Endothelial cell of umbilical vein (primary cell): ENCODE measurements at regions not wholly inside any gene's neighbourhood (a gene's known extent, or its start where the extent isn't known, plus 50 kb on each side); places are given as distances from the start of the nearest gene placed in this dataset.

Experiments used
- BruUV-seq: library from RNA; stranded (reverse); fragments of 400-500 nt; replicated peaks from 2 replicates; lab custom pipeline; 2021; lab: Mats Ljungman, UMichigan
- CTCF ChIA-PET: fragments of 300-600, 350-600 bp; sonication (Branson Sonifier 250); formaldehyde crosslinking; loops from one replicate; lab custom pipeline; 2021; ENCODE audit warnings: antibody characterized with exemption, inconsistent platforms; lab: Charles Lee
- POLR2A ChIA-PET: fragments of 300-600, 350-600 bp; sonication (Branson Sonifier 250); formaldehyde crosslinking; loops from one replicate; lab custom pipeline; 2021; ENCODE audit warnings: antibody characterized with exemption, inconsistent platforms; lab: Charles Lee
- DNase-seq: peaks from one replicate; pipeline ENCODE4 v3.0.0-alpha.2; 2011; ENCODE audit warnings: low read depth, low spot score
- FAIRE-seq: peaks from 2 replicates; lab custom pipeline; 2011; peaks lifted over from hg19 to GRCh38; lab: Jason Lieb, UNC
- H2AFZ ChIP-seq: 2 replicates; pipeline ENCODE4 v1.6.0; 2012; ENCODE audit warnings: low read depth, low read length, control low read depth, inconsistent platforms
- H3K27ac ChIP-seq: 2 replicates; pipeline ENCODE4 v1.5.1; 2011; ENCODE audit warnings: low read depth, mild to moderate bottlenecking, control low read depth, low read length, moderate library complexity; ENCODE audit not compliant: insufficient read depth
- H3K27me3 ChIP-seq, 2 experiments: 2 replicates each; pipeline versions ENCODE4 v1.6.0 to v1.6.1; 2011; ENCODE audit warnings: low read length in 2 of 2, mixed read lengths in 1 of 2; ENCODE audit not compliant: control insufficient read depth in 2 of 2, insufficient read depth in 2 of 2
- H3K36me3 ChIP-seq, 2 experiments: 2 replicates in 1 of 2; 3 replicates in 1 of 2; pipeline ENCODE4 v1.5.1; 2011; ENCODE audit warnings: low read length in 2 of 2, mild to moderate bottlenecking in 1 of 2, moderate library complexity in 1 of 2; ENCODE audit not compliant: control insufficient read depth in 2 of 2, insufficient read depth in 2 of 2; ENCODE audit errors: extremely low read depth in 1 of 2
- H3K4me1 ChIP-seq: 3 replicates; pipeline ENCODE4 v1.5.1; 2011; ENCODE audit warnings: mild to moderate bottlenecking, low read length; ENCODE audit not compliant: control insufficient read depth, insufficient read depth; ENCODE audit errors: extremely low read depth
- H3K4me2 ChIP-seq: 2 replicates; pipeline ENCODE4 v1.6.1; 2011; ENCODE audit warnings: low read length, control low read depth, mixed read lengths; ENCODE audit not compliant: insufficient read depth
- H3K4me3 ChIP-seq, 3 experiments: fragments of 200-600 bp in 1 of 3; sonication (generic), shearing (Covaris generic) in 1 of 3; replicated peaks in 1 of 3; 2 replicates each; pipeline ENCODE4 v1.5.1; 2011 to 2016; ENCODE audit warnings: control low read depth in 3 of 3, low read length in 3 of 3, mild to moderate bottlenecking in 2 of 3, inconsistent platforms in 1 of 3, low read depth in 1 of 3, moderate library complexity in 1 of 3; ENCODE audit not compliant: insufficient read depth in 1 of 3
- H3K79me2 ChIP-seq: 2 replicates; pipeline ENCODE4 v1.6.0; 2012; ENCODE audit warnings: low read length, inconsistent platforms; ENCODE audit not compliant: control insufficient read depth, insufficient read depth
- H3K9ac ChIP-seq: replicated peaks from 2 replicates; pipeline ENCODE3; 2011; ENCODE audit warnings: low read length, control low read depth; ENCODE audit not compliant: insufficient read depth; ENCODE audit errors: extremely low read depth
- H3K9me1 ChIP-seq: replicated peaks from 3 replicates; pipeline ENCODE4 v1.6.0; 2011; ENCODE audit warnings: mild to moderate bottlenecking, low read length; ENCODE audit not compliant: control insufficient read depth, insufficient read depth; ENCODE audit errors: extremely low read depth
- H3K9me3 ChIP-seq: replicated peaks from 2 replicates; pipeline ENCODE4 v1.5.1; 2012; ENCODE audit warnings: low read length, inconsistent platforms; ENCODE audit not compliant: control insufficient read depth, insufficient read depth
- H4K20me1 ChIP-seq: replicated peaks from 2 replicates; pipeline ENCODE3; 2011; ENCODE audit warnings: mild to moderate bottlenecking, low read length; ENCODE audit not compliant: control insufficient read depth, insufficient read depth; ENCODE audit errors: extremely low read depth
- CTCF ChIP-seq, 2 donors: IDR thresholded peaks; 1 replicate in 1 of 2; 2 replicates in 1 of 2; pipeline ENCODE4 v1.5.1; 2011; ENCODE audit warnings: low read length in 2 of 2, mild to moderate bottlenecking in 2 of 2, moderate library complexity in 2 of 2, control low read depth in 1 of 2, inconsistent platforms in 1 of 2, low read depth in 1 of 2; ENCODE audit not compliant: insufficient read depth in 1 of 2; ENCODE audit errors: extremely low read depth in 1 of 2
- EZH2 ChIP-seq: IDR thresholded peaks from 2 replicates; pipeline ENCODE4 v1.6.1; 2012; ENCODE audit warnings: borderline replicate concordance, low read depth, mild to moderate bottlenecking, moderate library complexity, low read length, inconsistent platforms; ENCODE audit not compliant: severe bottlenecking
- FOS ChIP-seq: IDR thresholded peaks from 2 replicates; pipeline ENCODE4 v1.6.1; 2011; ENCODE audit warnings: mild to moderate bottlenecking, low read length, moderate library complexity, borderline replicate concordance; ENCODE audit not compliant: insufficient read depth
- GATA2 ChIP-seq: IDR thresholded peaks from 2 replicates; pipeline ENCODE4 v1.7.0; 2011; ENCODE audit warnings: low read depth, mild to moderate bottlenecking, moderate library complexity, mixed read lengths, low read length; ENCODE audit not compliant: insufficient read length, insufficient read depth
- JUN ChIP-seq: IDR thresholded peaks from 2 replicates; pipeline ENCODE4 v1.6.1; 2011; ENCODE audit warnings: borderline replicate concordance, low read depth; ENCODE audit not compliant: insufficient read length, insufficient read depth
- MAX ChIP-seq: IDR thresholded peaks from 2 replicates; pipeline ENCODE4 v1.6.1; 2011; ENCODE audit not compliant: insufficient read depth, insufficient read length
- MYC ChIP-seq: IDR thresholded peaks from one replicate; pipeline ENCODE4 v1.6.1; 2011; ENCODE audit warnings: mild to moderate bottlenecking, low read depth, low read length
- POLR2A ChIP-seq: IDR thresholded peaks from 2 replicates; pipeline ENCODE4 v1.6.1; 2012; ENCODE audit warnings: low read depth, mild to moderate bottlenecking, control low read depth, low read length
- POLR2AphosphoS5 ChIP-seq: IDR thresholded peaks from 2 replicates; pipeline ENCODE4 v1.6.1; 2012; ENCODE audit warnings: low read depth, mild to moderate bottlenecking, control low read depth, low read length, moderate library complexity; ENCODE audit not compliant: insufficient read depth
- dilution Hi-C: fragments of 300-500 bp; cut with MboI; formaldehyde crosslinking; loops from one replicate; pipeline ENCODE4 v1.15.0; 2019; ENCODE audit warnings: low sequenced_read_pairs; ENCODE audit not compliant: extremely low pct_ligation_motif_present
- intact Hi-C: fragments of 100-400 bp; cut with micrococcal nuclease; formaldehyde crosslinking; loops from one replicate; pipeline ENCODE4 v1.10.0; 2022

- no peak overlapping the region for H3K4me3 ChIP-seq
- H3K9me1 ChIP-seq: no peaks in the 10 kb centered on the region
- H3K36me3 ChIP-seq: no peaks in the 10 kb centered on the region
- POLR2A ChIA-PET: no interaction called here
- no peaks in the 10 kb centered on the region for H4K20me1 ChIP-seq
- CTCF ChIA-PET: no interaction called here
- BruUV-seq: no TSS peak
- FAIRE-seq (no peak), DNase-seq (no peak)
- peaks cover 4% of the 10 kb centered on the region for H3K9me3 ChIP-seq
- no peaks in the 10 kb centered on the region for H3K79me2 ChIP-seq
- H2AFZ ChIP-seq: no peak overlapping the region
- TF ChIP-seq EZH2: no peak
- no peak for TF ChIP-seq GATA2
- TF ChIP-seq MAX: no peak
- TF ChIP-seq POLR2AphosphoS5: no peak
- no peak for TF ChIP-seq JUN
- no peak for TF ChIP-seq FOS
- dilution Hi-C loops: no loop called here
- intact Hi-C loops: no loop called here
- H3K27ac ChIP-seq: no peak overlapping the region
- no peak overlapping the region for H3K4me2 ChIP-seq
- no peaks in the 10 kb centered on the region for H3K27me3 ChIP-seq
- H3K9ac ChIP-seq: no peak overlapping the region
- no peaks in the 10 kb centered on the region for H3K4me1 ChIP-seq
These were observed 885.9 kb downstream of the CDH8 start for GRCh38 chr16:61150351-61150750.

GRCh38 chr16:61149709-61150108 lies 886.5 kb downstream of the CDH8 start:
- peaks cover 4% of the 10 kb centered on the region for H3K9me3 ChIP-seq
- intact Hi-C loops (no loop called here), dilution Hi-C loops (no loop called here)
- no peaks in the 10 kb centered on the region for H3K27me3 ChIP-seq
- FAIRE-seq: no peak
- no TSS peak for BruUV-seq
- H3K4me2 ChIP-seq: no peak overlapping the region
- H3K36me3 ChIP-seq: no peaks in the 10 kb centered on the region
- H2AFZ ChIP-seq: no peak overlapping the region
- H3K4me1 ChIP-seq: no peaks in the 10 kb centered on the region
- ChIA-PET POLR2A (no interaction called here), CTCF (no interaction called here)
- H3K9ac ChIP-seq: no peak overlapping the region
- no peak overlapping the region for H3K27ac ChIP-seq
- H4K20me1 ChIP-seq: no peaks in the 10 kb centered on the region
- TF ChIP-seq MYC (no peak), POLR2A (no peak), JUN (no peak), MAX (no peak), GATA2 (no peak), CTCF (IDR thresholded peaks at IDR 0.05; ENCODE audit: extremely low read depth in 1 of 2, insufficient read depth in 1 of 2, low read depth in 1 of 2, low read length in 2 of 2) (no peak), POLR2AphosphoS5 (no peak), EZH2 (no peak), FOS (no peak)
- no peak overlapping the region for H3K4me3 ChIP-seq
- H3K9me1 ChIP-seq: no peaks in the 10 kb centered on the region
- H3K79me2 ChIP-seq: no peaks in the 10 kb centered on the region
- no peak for DNase-seq
